GM12878 (cell line): ENCODE measurements at regions not wholly inside any gene's neighbourhood (a gene's known extent, or its start where the extent isn't known, plus 50 kb on each side); places are given as distances from the start of the nearest gene placed in this dataset.

Experiments
- ATF3 ChIP-seq: IDR thresholded peaks from 2 replicates; pipeline ENCODE4 v1.6.1; 2011; ENCODE audit warnings: low read depth, mild to moderate bottlenecking, low read length, moderate library complexity, borderline replicate concordance; ENCODE audit errors: extremely low read depth
- CTCF ChIP-seq, 3 experiments: IDR thresholded peaks in 2 of 3; conservative IDR thresholded peaks in 1 of 3; 2 replicates each; pipeline ENCODE4 v1.5.1; 2011; ENCODE audit warnings: low read depth in 3 of 3, low read length in 3 of 3, mild to moderate bottlenecking in 3 of 3, control low read depth in 2 of 3, moderate library complexity in 2 of 3, inconsistent platforms in 1 of 3, mixed read lengths in 1 of 3; ENCODE audit not compliant: control insufficient read depth in 2 of 3, insufficient read depth in 1 of 3; ENCODE audit errors: extremely low read depth in 1 of 3
- MXI1 ChIP-seq: fragments of 150-350 bp; IDR thresholded peaks from 2 replicates; pipeline ENCODE4 v1.6.1; 2011; ENCODE audit warnings: low read depth, mild to moderate bottlenecking, inconsistent platforms, low read length, improper control_type of control experiment
- POLR2A ChIP-seq: IDR thresholded peaks from 2 replicates; pipeline ENCODE4 v1.6.1; 2011; ENCODE audit warnings: low read depth, mild to moderate bottlenecking, low read length

DNA sequence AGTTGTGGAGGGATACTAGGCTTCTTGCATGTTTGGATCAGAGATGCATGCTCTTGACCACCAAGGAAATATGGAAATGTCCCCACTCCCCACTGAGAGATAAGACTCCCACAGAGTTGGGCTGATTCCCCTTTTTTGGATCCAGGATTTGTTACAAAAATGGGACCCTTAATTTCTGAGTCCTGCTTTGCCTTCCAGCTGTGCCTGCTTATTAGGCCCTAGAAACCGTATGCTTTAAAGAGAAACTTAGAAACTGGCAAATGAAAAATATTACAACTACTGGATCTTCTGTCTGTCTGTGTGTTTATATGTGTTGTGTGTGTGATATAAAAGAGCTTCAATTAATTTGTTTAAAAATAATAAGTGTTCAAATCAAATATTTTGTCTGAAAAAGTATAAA is 817.6 kb upstream of the CITED2 start:
- TF ChIP-seq CTCF (IDR thresholded peaks at IDR 0.05 in 2 of 3, conservative IDR thresholded peaks at IDR 0.05 in 1 of 3; ENCODE audit: control insufficient read depth in 2 of 3, extremely low read depth in 1 of 3, insufficient read depth in 1 of 3, low read depth in 3 of 3, low read length in 3 of 3) (no peak), MXI1 (no peak), POLR2A (no peak), ATF3 (no peak)
